ENCODE measurements at regions not wholly inside any gene's neighbourhood (a gene's known extent, or its start where the extent isn't known, plus 50 kb on each side); places are given as distances from the start of the nearest gene placed in this dataset.

GRCh38 chr3:110902453-110903085 lies 169.0 kb upstream of the NECTIN3 start:
- Histone ChIP-seq H3K27me3 (ENCODE audit: control insufficient read depth, insufficient read depth, low read length) (no peaks in the 10 kb centered on the region), H3K27ac (ENCODE audit: low read length) (no peak overlapping the region), H3K4me3 (ENCODE audit: low read length) (no peak overlapping the region), H3K36me3 (ENCODE audit: control insufficient read depth, insufficient read depth, low read length) (no peaks in the 10 kb centered on the region), H3K9me3 (replicated peaks; ENCODE audit: control insufficient read depth, low read depth, low read length) (no peaks in the 10 kb centered on the region), H3K4me1 (ENCODE audit: control insufficient read depth, insufficient read depth, low read length) (peaks cover 4% of the 10 kb centered on the region)
- DNase-seq = no peak
- 83% methylated on average over 5 of the region's 9 CpGs for WGBS (ENCODE audit: insufficient coverage)

GRCh38 chr3:110903771-110904519 lies 167.7 kb upstream of the NECTIN3 start:
- no CpG with 5 or more reads among the region's 4 CpGs for WGBS (ENCODE audit: insufficient coverage)
- no peaks in the 10 kb centered on the region for H3K9me3 ChIP-seq (replicated peaks; ENCODE audit: control insufficient read depth, low read depth, low read length)
- H3K4me1 ChIP-seq (ENCODE audit: control insufficient read depth, insufficient read depth, low read length) = peaks cover 4% of the 10 kb centered on the region
- H3K27ac ChIP-seq (ENCODE audit: low read length) = peak overlapping the region; percentile 4
- DNase-seq = peak; percentile 62
- no peaks in the 10 kb centered on the region for H3K36me3 ChIP-seq (ENCODE audit: control insufficient read depth, insufficient read depth, low read length)
- no peaks in the 10 kb centered on the region for H3K27me3 ChIP-seq (ENCODE audit: control insufficient read depth, insufficient read depth, low read length)
- H3K4me3 ChIP-seq (ENCODE audit: low read length) = no peak overlapping the region

- no peaks in the 10 kb centered on the region for H3K27me3 ChIP-seq (ENCODE audit: control insufficient read depth, insufficient read depth, low read length)
- 100% methylated on average over 1 of the region's 3 CpGs for WGBS (ENCODE audit: insufficient coverage)
- no peaks in the 10 kb centered on the region for H3K36me3 ChIP-seq (ENCODE audit: control insufficient read depth, insufficient read depth, low read length)
- H3K27ac ChIP-seq (ENCODE audit: low read length) = peak overlapping the region; percentile 4
- H3K4me1 ChIP-seq (ENCODE audit: control insufficient read depth, insufficient read depth, low read length) = peaks cover 4% of the 10 kb centered on the region
- no peak for DNase-seq
- no peak overlapping the region for H3K4me3 ChIP-seq (ENCODE audit: low read length)
- H3K9me3 ChIP-seq (replicated peaks; ENCODE audit: control insufficient read depth, low read depth, low read length) = no peaks in the 10 kb centered on the region
Measured at GRCh38 chr3:110904520-110904890, 167.1 kb upstream of the NECTIN3 start.

GRCh38 chr3:110905121-110905520 lies 166.5 kb upstream of the NECTIN3 start:
- no peaks in the 10 kb centered on the region for H3K27me3 ChIP-seq (ENCODE audit: control insufficient read depth, insufficient read depth, low read length)
- H3K4me1 ChIP-seq (ENCODE audit: control insufficient read depth, insufficient read depth, low read length) = peaks cover 4% of the 10 kb centered on the region
- H3K36me3 ChIP-seq (ENCODE audit: control insufficient read depth, insufficient read depth, low read length) = no peaks in the 10 kb centered on the region
- no peak overlapping the region for H3K4me3 ChIP-seq (ENCODE audit: low read length)
- no peak overlapping the region for H3K27ac ChIP-seq (ENCODE audit: low read length)
- H3K9me3 ChIP-seq (replicated peaks; ENCODE audit: control insufficient read depth, low read depth, low read length) = no peaks in the 10 kb centered on the region
- whole genome bisulfite sequencing (ENCODE audit: insufficient coverage) = no CpG with 5 or more reads among the region's 1 CpG
- no peak for DNase-seq

GRCh38 chr3:110909839-110910238 lies 161.8 kb upstream of the NECTIN3 start:
- 45% methylated on average over 2 of the region's 2 CpGs for WGBS (ENCODE audit: insufficient coverage)
- Histone ChIP-seq H3K9me3 (replicated peaks; ENCODE audit: control insufficient read depth, low read depth, low read length) (no peaks in the 10 kb centered on the region), H3K36me3 (ENCODE audit: control insufficient read depth, insufficient read depth, low read length) (no peaks in the 10 kb centered on the region), H3K27me3 (ENCODE audit: control insufficient read depth, insufficient read depth, low read length) (no peaks in the 10 kb centered on the region), H3K4me1 (ENCODE audit: control insufficient read depth, insufficient read depth, low read length) (peaks cover 4% of the 10 kb centered on the region), H3K4me3 (ENCODE audit: low read length) (no peak overlapping the region), H3K27ac (ENCODE audit: low read length) (no peak overlapping the region)
- DNase-seq = no peak

- no peak for DNase-seq
- Histone ChIP-seq H3K9me3 (replicated peaks; ENCODE audit: control insufficient read depth, low read depth, low read length) (no peaks in the 10 kb centered on the region), H3K27me3 (ENCODE audit: control insufficient read depth, insufficient read depth, low read length) (no peaks in the 10 kb centered on the region), H3K4me1 (ENCODE audit: control insufficient read depth, insufficient read depth, low read length) (peaks cover 4% of the 10 kb centered on the region), H3K4me3 (ENCODE audit: low read length) (no peak overlapping the region), H3K27ac (ENCODE audit: low read length) (no peak overlapping the region), H3K36me3 (ENCODE audit: control insufficient read depth, insufficient read depth, low read length) (no peaks in the 10 kb centered on the region)
- WGBS (ENCODE audit: insufficient coverage) = no CpG with 5 or more reads among the region's 4 CpGs
Measured at GRCh38 chr3:110910346-110910955, 161.2 kb upstream of the NECTIN3 start.

- no peaks in the 10 kb centered on the region for H3K27me3 ChIP-seq (ENCODE audit: control insufficient read depth, insufficient read depth, low read length)
- no peak overlapping the region for H3K27ac ChIP-seq (ENCODE audit: low read length)
- H3K9me3 ChIP-seq (replicated peaks; ENCODE audit: control insufficient read depth, low read depth, low read length) = no peaks in the 10 kb centered on the region
- WGBS (ENCODE audit: insufficient coverage) = 100% methylated on average over 1 of the region's 4 CpGs
- H3K36me3 ChIP-seq (ENCODE audit: control insufficient read depth, insufficient read depth, low read length) = no peaks in the 10 kb centered on the region
- no peak for DNase-seq
- no peaks in the 10 kb centered on the region for H3K4me1 ChIP-seq (ENCODE audit: control insufficient read depth, insufficient read depth, low read length)
- H3K4me3 ChIP-seq (ENCODE audit: low read length) = no peak overlapping the region
Measured at GRCh38 chr3:110918963-110919362, 152.7 kb upstream of the NECTIN3 start.

- DNase-seq = peak; percentile 80
Measured at GRCh38 chr3:110925798-110926197, 145.8 kb upstream of the NECTIN3 start.

GRCh38 chr3:110928016-110928662 lies 143.5 kb upstream of the NECTIN3 start:
- no CpG with 5 or more reads among the region's 1 CpG for WGBS (ENCODE audit: insufficient coverage)
- Histone ChIP-seq H3K27me3 (ENCODE audit: control insufficient read depth, insufficient read depth, low read length) (no peaks in the 10 kb centered on the region), H3K36me3 (ENCODE audit: control insufficient read depth, insufficient read depth, low read length) (no peaks in the 10 kb centered on the region), H3K9me3 (replicated peaks; ENCODE audit: control insufficient read depth, low read depth, low read length) (no peaks in the 10 kb centered on the region), H3K4me3 (ENCODE audit: low read length) (no peak overlapping the region), H3K4me1 (ENCODE audit: control insufficient read depth, insufficient read depth, low read length) (peaks cover 6% of the 10 kb centered on the region), H3K27ac (ENCODE audit: low read length) (no peak overlapping the region)
- no peak for DNase-seq

More at GRCh38 chr3:110925798-110926197, 145.8 kb upstream of the NECTIN3 start:
- Histone ChIP-seq H3K27ac (ENCODE audit: low read length) (no peak overlapping the region), H3K4me1 (ENCODE audit: control insufficient read depth, insufficient read depth, low read length) (peaks cover 4% of the 10 kb centered on the region), H3K4me3 (ENCODE audit: low read length) (no peak overlapping the region), H3K36me3 (ENCODE audit: control insufficient read depth, insufficient read depth, low read length) (no peaks in the 10 kb centered on the region), H3K27me3 (ENCODE audit: control insufficient read depth, insufficient read depth, low read length) (no peaks in the 10 kb centered on the region), H3K9me3 (replicated peaks; ENCODE audit: control insufficient read depth, low read depth, low read length) (no peaks in the 10 kb centered on the region)
- no CpG with 5 or more reads among the region's 4 CpGs for WGBS (ENCODE audit: insufficient coverage)

- Histone ChIP-seq H3K36me3 (ENCODE audit: control insufficient read depth, insufficient read depth, low read length) (no peaks in the 10 kb centered on the region), H3K4me1 (ENCODE audit: control insufficient read depth, insufficient read depth, low read length) (peaks cover 6% of the 10 kb centered on the region), H3K4me3 (ENCODE audit: low read length) (no peak overlapping the region), H3K27me3 (ENCODE audit: control insufficient read depth, insufficient read depth, low read length) (no peaks in the 10 kb centered on the region), H3K27ac (ENCODE audit: low read length) (no peak overlapping the region), H3K9me3 (replicated peaks; ENCODE audit: control insufficient read depth, low read depth, low read length) (no peaks in the 10 kb centered on the region)
- no peak for DNase-seq
Measured at GRCh38 chr3:110929816-110930215, 141.8 kb upstream of the NECTIN3 start.

Data from muscle of leg (tissue), 3 donors.